GM23338 (cell line): ENCODE measurements at regions not wholly inside any gene's neighbourhood (a gene's known extent, or its start where the extent isn't known, plus 50 kb on each side); places are given as distances from the start of the nearest gene placed in this dataset.

Experiments used
- ATAC-seq: fragments of 200-7000 bp; cut with Tn5 transposase; 3 replicates; pipeline ENCODE4 v1.9.1; 2020
- DNase-seq: peaks from one replicate; pipeline ENCODE4 v3.0.0-alpha.2; 2015; ENCODE audit warnings: low spot score
- H2AFZ ChIP-seq: fragments of 200-600 bp; sonication (generic); 2 replicates; pipeline ENCODE4 v1.8.0; 2016; ENCODE audit warnings: antibody characterized with exemption, mild to moderate bottlenecking, moderate library complexity
- H3F3A ChIP-seq: fragments of 200-600 bp; sonication (generic); replicated peaks from 2 replicates; pipeline ENCODE4 v1.8.0; 2017; ENCODE audit warnings: antibody characterized with exemption, mixed run types, low read depth
- H3K27ac ChIP-seq: fragments of 200-600 bp; sonication (generic); 2 replicates; pipeline ENCODE4 v1.6.1; 2016; ENCODE audit warnings: low read depth
- H3K27me3 ChIP-seq: fragments of 200-600 bp; sonication (generic); 2 replicates; pipeline ENCODE4 v1.8.0; 2016; ENCODE audit warnings: mild to moderate bottlenecking, mixed run types, moderate library complexity; ENCODE audit not compliant: insufficient read depth
- H3K36me3 ChIP-seq: fragments of 200-600 bp; sonication (generic); 2 replicates; pipeline ENCODE4 v1.8.0; 2016; ENCODE audit warnings: mild to moderate bottlenecking; ENCODE audit not compliant: insufficient read depth
- H3K4me1 ChIP-seq: fragments of 200-600 bp; sonication (generic); 2 replicates; pipeline ENCODE4 v1.8.0; 2016; ENCODE audit warnings: mild to moderate bottlenecking, moderate library complexity; ENCODE audit not compliant: insufficient read depth
- H3K4me2 ChIP-seq: fragments of 200-600 bp; sonication (generic); 2 replicates; pipeline ENCODE4 v1.7.1; 2017; ENCODE audit warnings: mixed run types
- H3K4me3 ChIP-seq: fragments of 200-600 bp; sonication (generic); 2 replicates; pipeline ENCODE4 v1.6.1; 2016; ENCODE audit warnings: mixed run types
- H3K79me2 ChIP-seq: fragments of 200-600 bp; sonication (generic); replicated peaks from 2 replicates; pipeline ENCODE4 v1.8.0; 2017; ENCODE audit warnings: mild to moderate bottlenecking; ENCODE audit not compliant: insufficient read depth
- H3K9me2 ChIP-seq: fragments of 200-600 bp; sonication (generic); 2 replicates; pipeline ENCODE4 v1.8.0; 2017; ENCODE audit not compliant: insufficient read depth
- H4K20me1 ChIP-seq: fragments of 200-600 bp; sonication (generic); replicated peaks from 2 replicates; pipeline ENCODE4 v1.8.0; 2017; ENCODE audit warnings: mild to moderate bottlenecking; ENCODE audit not compliant: insufficient read depth
- H3K27ac Mint-ChIP-seq: 2 replicates; pipeline ENCODE4 v1.8.0; 2020; ENCODE audit warnings: inconsistent platforms, mild to moderate bottlenecking, moderate library complexity, mixed read lengths
- H3K27me3 Mint-ChIP-seq: 3 replicates; pipeline ENCODE4 v1.8.0; 2022; ENCODE audit warnings: low read depth, mild to moderate bottlenecking, moderate library complexity, mixed read lengths, inconsistent platforms; ENCODE audit not compliant: insufficient read depth, poor library complexity
- H3K36me3 Mint-ChIP-seq: 3 replicates; pipeline ENCODE4 v1.8.0; 2021; ENCODE audit warnings: low read depth, mild to moderate bottlenecking, inconsistent platforms, moderate library complexity, mixed read lengths
- H3K4me1 Mint-ChIP-seq: 3 replicates; pipeline ENCODE4 v1.8.0; 2020; ENCODE audit warnings: mild to moderate bottlenecking, inconsistent platforms, mixed read lengths
- H3K4me3 Mint-ChIP-seq: 3 replicates; pipeline ENCODE4 v1.8.0; 2021; ENCODE audit warnings: moderate library complexity, mild to moderate bottlenecking, inconsistent platforms, mixed read lengths
- H3K9me3 Mint-ChIP-seq: 3 replicates; pipeline ENCODE4 v1.8.0; 2020; ENCODE audit warnings: moderate library complexity, mild to moderate bottlenecking, inconsistent platforms, mixed read lengths
- CREB1 ChIP-seq: fragments of 250-450 bp; sonication (Bioruptor Pico); IDR thresholded peaks from 2 replicates; pipeline ENCODE4 v1.5.0; 2020; ENCODE audit warnings: low read depth, mild to moderate bottlenecking, moderate library complexity
- EZH2 ChIP-seq: fragments of 200-600 bp; sonication (generic); IDR thresholded peaks from one replicate; pipeline ENCODE4 v1.8.0; 2017; ENCODE audit warnings: antibody characterized with exemption, mild to moderate bottlenecking, low read depth; ENCODE audit not compliant: unreplicated experiment
- EZH2phosphoT487 ChIP-seq: fragments of 200-600 bp; sonication (generic); IDR thresholded peaks from one replicate; pipeline ENCODE4 v1.8.1; 2018; ENCODE audit warnings: antibody characterized with exemption; ENCODE audit not compliant: unreplicated experiment
- JUNB ChIP-seq: IDR thresholded peaks from one replicate; pipeline ENCODE4 v1.6.1; 2016; ENCODE audit warnings: antibody characterized with exemption; ENCODE audit not compliant: unreplicated experiment
- NANOG ChIP-seq: IDR thresholded peaks from 2 replicates; pipeline ENCODE4 v1.6.1; 2016; ENCODE audit warnings: antibody characterized with exemption, borderline replicate concordance
- POLR2AphosphoS5 ChIP-seq: IDR thresholded peaks from 2 replicates; pipeline ENCODE4 v1.6.1; 2016; ENCODE audit warnings: antibody characterized with exemption, low read depth
- STAT1 ChIP-seq: IDR thresholded peaks from one replicate; pipeline ENCODE4 v1.6.1; 2016; ENCODE audit warnings: antibody characterized with exemption; ENCODE audit not compliant: unreplicated experiment
- ZNF114 ChIP-seq: fragments of 250-450 bp; sonication (Bioruptor Pico); IDR thresholded peaks from 2 replicates; pipeline ENCODE4 v1.5.0; 2020; ENCODE audit warnings: mild to moderate bottlenecking, moderate library complexity
- ZNF331 ChIP-seq: fragments of 250-450 bp; sonication (Bioruptor Pico); IDR thresholded peaks from 2 replicates; pipeline ENCODE4 v1.5.0; 2020; ENCODE audit warnings: low read depth, mild to moderate bottlenecking, moderate library complexity
- TF ChIP-seq, protein P1 (sequence below), 2 experiments: fragments of 200-600 bp in 1 of 2; sonication (generic) in 1 of 2; conservative IDR thresholded peaks; 2 replicates each; pipeline versions ENCODE4 v1.5.1 to v1.6.1; 2016 to 2017; ENCODE audit warnings: antibody characterized with exemption in 2 of 2, low read depth in 2 of 2, mild to moderate bottlenecking in 2 of 2, moderate library complexity in 1 of 2
- TF ChIP-seq, protein P2 (sequence below): fragments of 250-450 bp; sonication (Bioruptor Pico); IDR thresholded peaks from 2 replicates; pipeline ENCODE4 v1.5.0; 2020; ENCODE audit warnings: mild to moderate bottlenecking, moderate library complexity
- TF ChIP-seq, protein P3 (sequence below): IDR thresholded peaks from one replicate; pipeline ENCODE4 v1.6.1; 2018; ENCODE audit warnings: antibody characterized with exemption; ENCODE audit not compliant: unreplicated experiment
- TF ChIP-seq, protein P4 (sequence below): IDR thresholded peaks from 2 replicates; pipeline ENCODE4 v1.6.1; 2016; ENCODE audit warnings: antibody characterized with exemption

DNA sequence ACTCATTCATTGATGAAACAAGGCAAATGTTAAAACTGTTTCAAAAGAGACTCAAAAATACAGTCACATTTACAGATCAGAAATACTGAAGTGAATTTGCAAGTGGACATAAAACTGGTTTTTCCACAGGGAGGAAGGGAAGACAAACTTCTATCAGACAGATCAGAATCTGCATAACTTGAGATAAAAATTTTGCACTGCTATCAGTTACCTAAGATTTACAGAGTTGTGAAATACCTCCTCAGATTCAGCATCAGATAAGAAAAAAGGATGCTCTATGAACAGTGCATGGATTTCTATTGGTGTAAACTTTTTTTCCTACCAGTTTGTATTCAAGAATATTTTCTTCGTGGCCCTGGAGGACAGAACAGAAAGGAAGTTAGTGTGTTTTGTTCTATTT is 575.4 kb downstream of the RWDD3 start:
- Mint-ChIP-seq H3K27ac (no peak overlapping the region), H3K36me3 (no peaks in the 10 kb centered on the region), H3K9me3 (no peaks in the 10 kb centered on the region), H3K27me3 (no peaks in the 10 kb centered on the region), H3K4me3 (no peak overlapping the region), H3K4me1 (peaks cover 15% of the 10 kb centered on the region; the same call in 2 of the 3 replicates)
- Histone ChIP-seq H3K27ac (no peak overlapping the region), H4K20me1 (no peaks in the 10 kb centered on the region), H2AFZ (no peak overlapping the region), H3K36me3 (no peaks in the 10 kb centered on the region), H3F3A (no peaks in the 10 kb centered on the region), H3K79me2 (no peaks in the 10 kb centered on the region), H3K4me2 (no peak overlapping the region), H3K4me1 (peaks cover 19% of the 10 kb centered on the region), H3K4me3 (no peak overlapping the region), H3K9me2 (peaks cover 3% of the 10 kb centered on the region; the same call in 1 of the 2 replicates), H3K27me3 (no peaks in the 10 kb centered on the region)
- TF ChIP-seq ZNF331 (CRISPR knock-in tag) = no peak
- TF ChIP-seq, protein P1, sequence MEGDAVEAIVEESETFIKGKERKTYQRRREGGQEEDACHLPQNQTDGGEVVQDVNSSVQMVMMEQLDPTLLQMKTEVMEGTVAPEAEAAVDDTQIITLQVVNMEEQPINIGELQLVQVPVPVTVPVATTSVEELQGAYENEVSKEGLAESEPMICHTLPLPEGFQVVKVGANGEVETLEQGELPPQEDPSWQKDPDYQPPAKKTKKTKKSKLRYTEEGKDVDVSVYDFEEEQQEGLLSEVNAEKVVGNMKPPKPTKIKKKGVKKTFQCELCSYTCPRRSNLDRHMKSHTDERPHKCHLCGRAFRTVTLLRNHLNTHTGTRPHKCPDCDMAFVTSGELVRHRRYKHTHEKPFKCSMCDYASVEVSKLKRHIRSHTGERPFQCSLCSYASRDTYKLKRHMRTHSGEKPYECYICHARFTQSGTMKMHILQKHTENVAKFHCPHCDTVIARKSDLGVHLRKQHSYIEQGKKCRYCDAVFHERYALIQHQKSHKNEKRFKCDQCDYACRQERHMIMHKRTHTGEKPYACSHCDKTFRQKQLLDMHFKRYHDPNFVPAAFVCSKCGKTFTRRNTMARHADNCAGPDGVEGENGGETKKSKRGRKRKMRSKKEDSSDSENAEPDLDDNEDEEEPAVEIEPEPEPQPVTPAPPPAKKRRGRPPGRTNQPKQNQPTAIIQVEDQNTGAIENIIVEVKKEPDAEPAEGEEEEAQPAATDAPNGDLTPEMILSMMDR (conservative IDR thresholded peaks at IDR 0.05; ENCODE audit: low read depth in 2 of 2) = no peak
- TF ChIP-seq, protein P2, sequence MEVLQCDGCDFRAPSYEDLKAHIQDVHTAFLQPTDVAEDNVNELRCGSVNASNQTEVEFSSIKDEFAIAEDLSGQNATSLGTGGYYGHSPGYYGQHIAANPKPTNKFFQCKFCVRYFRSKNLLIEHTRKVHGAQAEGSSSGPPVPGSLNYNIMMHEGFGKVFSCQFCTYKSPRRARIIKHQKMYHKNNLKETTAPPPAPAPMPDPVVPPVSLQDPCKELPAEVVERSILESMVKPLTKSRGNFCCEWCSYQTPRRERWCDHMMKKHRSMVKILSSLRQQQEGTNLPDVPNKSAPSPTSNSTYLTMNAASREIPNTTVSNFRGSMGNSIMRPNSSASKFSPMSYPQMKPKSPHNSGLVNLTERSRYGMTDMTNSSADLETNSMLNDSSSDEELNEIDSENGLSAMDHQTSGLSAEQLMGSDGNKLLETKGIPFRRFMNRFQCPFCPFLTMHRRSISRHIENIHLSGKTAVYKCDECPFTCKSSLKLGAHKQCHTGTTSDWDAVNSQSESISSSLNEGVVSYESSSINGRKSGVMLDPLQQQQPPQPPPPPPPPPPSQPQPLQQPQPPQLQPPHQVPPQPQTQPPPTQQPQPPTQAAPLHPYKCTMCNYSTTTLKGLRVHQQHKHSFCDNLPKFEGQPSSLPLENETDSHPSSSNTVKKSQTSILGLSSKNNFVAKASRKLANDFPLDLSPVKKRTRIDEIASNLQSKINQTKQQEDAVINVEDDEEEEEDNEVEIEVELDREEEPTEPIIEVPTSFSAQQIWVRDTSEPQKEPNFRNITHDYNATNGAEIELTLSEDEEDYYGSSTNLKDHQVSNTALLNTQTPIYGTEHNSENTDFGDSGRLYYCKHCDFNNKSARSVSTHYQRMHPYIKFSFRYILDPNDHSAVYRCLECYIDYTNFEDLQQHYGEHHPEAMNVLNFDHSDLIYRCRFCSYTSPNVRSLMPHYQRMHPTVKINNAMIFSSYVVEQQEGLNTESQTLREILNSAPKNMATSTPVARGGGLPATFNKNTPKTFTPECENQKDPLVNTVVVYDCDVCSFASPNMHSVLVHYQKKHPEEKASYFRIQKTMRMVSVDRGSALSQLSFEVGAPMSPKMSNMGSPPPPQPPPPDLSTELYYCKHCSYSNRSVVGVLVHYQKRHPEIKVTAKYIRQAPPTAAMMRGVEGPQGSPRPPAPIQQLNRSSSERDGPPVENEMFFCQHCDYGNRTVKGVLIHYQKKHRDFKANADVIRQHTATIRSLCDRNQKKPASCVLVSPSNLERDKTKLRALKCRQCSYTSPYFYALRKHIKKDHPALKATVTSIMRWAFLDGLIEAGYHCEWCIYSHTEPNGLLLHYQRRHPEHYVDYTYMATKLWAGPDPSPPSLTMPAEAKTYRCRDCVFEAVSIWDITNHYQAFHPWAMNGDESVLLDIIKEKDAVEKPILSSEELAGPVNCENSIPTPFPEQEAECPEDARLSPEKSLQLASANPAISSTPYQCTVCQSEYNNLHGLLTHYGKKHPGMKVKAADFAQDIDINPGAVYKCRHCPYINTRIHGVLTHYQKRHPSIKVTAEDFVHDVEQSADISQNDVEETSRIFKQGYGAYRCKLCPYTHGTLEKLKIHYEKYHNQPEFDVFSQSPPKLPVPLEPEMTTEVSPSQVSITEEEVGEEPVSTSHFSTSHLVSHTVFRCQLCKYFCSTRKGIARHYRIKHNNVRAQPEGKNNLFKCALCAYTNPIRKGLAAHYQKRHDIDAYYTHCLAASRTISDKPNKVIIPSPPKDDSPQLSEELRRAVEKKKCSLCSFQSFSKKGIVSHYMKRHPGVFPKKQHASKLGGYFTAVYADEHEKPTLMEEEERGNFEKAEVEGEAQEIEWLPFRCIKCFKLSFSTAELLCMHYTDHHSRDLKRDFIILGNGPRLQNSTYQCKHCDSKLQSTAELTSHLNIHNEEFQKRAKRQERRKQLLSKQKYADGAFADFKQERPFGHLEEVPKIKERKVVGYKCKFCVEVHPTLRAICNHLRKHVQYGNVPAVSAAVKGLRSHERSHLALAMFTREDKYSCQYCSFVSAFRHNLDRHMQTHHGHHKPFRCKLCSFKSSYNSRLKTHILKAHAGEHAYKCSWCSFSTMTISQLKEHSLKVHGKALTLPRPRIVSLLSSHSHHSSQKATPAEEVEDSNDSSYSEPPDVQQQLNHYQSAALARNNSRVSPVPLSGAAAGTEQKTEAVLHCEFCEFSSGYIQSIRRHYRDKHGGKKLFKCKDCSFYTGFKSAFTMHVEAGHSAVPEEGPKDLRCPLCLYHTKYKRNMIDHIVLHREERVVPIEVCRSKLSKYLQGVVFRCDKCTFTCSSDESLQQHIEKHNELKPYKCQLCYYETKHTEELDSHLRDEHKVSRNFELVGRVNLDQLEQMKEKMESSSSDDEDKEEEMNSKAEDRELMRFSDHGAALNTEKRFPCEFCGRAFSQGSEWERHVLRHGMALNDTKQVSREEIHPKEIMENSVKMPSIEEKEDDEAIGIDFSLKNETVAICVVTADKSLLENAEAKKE (CRISPR knock-in tag) = no peak
- TF ChIP-seq, protein P3, sequence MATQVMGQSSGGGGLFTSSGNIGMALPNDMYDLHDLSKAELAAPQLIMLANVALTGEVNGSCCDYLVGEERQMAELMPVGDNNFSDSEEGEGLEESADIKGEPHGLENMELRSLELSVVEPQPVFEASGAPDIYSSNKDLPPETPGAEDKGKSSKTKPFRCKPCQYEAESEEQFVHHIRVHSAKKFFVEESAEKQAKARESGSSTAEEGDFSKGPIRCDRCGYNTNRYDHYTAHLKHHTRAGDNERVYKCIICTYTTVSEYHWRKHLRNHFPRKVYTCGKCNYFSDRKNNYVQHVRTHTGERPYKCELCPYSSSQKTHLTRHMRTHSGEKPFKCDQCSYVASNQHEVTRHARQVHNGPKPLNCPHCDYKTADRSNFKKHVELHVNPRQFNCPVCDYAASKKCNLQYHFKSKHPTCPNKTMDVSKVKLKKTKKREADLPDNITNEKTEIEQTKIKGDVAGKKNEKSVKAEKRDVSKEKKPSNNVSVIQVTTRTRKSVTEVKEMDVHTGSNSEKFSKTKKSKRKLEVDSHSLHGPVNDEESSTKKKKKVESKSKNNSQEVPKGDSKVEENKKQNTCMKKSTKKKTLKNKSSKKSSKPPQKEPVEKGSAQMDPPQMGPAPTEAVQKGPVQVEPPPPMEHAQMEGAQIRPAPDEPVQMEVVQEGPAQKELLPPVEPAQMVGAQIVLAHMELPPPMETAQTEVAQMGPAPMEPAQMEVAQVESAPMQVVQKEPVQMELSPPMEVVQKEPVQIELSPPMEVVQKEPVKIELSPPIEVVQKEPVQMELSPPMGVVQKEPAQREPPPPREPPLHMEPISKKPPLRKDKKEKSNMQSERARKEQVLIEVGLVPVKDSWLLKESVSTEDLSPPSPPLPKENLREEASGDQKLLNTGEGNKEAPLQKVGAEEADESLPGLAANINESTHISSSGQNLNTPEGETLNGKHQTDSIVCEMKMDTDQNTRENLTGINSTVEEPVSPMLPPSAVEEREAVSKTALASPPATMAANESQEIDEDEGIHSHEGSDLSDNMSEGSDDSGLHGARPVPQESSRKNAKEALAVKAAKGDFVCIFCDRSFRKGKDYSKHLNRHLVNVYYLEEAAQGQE = no peak
- no peak for TF ChIP-seq NANOG
- no peak for TF ChIP-seq POLR2AphosphoS5
- TF ChIP-seq, protein P4, sequence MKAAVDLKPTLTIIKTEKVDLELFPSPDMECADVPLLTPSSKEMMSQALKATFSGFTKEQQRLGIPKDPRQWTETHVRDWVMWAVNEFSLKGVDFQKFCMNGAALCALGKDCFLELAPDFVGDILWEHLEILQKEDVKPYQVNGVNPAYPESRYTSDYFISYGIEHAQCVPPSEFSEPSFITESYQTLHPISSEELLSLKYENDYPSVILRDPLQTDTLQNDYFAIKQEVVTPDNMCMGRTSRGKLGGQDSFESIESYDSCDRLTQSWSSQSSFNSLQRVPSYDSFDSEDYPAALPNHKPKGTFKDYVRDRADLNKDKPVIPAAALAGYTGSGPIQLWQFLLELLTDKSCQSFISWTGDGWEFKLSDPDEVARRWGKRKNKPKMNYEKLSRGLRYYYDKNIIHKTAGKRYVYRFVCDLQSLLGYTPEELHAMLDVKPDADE = no peak
- TF ChIP-seq ZNF114 (CRISPR knock-in tag) = no peak
- TF ChIP-seq CREB1 = no peak
- TF ChIP-seq STAT1 = no peak
- no peak for TF ChIP-seq EZH2
- no peak for TF ChIP-seq JUNB
- no peak for TF ChIP-seq EZH2phosphoT487
- ATAC-seq = no peak
- no peak for DNase-seq
